Transverse colon (tissue), 4 donors: ENCODE measurements at regions not wholly inside any gene's neighbourhood (a gene's known extent, or its start where the extent isn't known, plus 50 kb on each side); places are given as distances from the start of the nearest gene placed in this dataset.

Experiments used
- EP300 ChIP-seq: sonication (generic); formaldehyde crosslinking; IDR thresholded peaks from one replicate; pipeline ENCODE4 v1.6.1; 2017; ENCODE audit warnings: antibody characterized with exemption, low read depth
- POLR2AphosphoS5 ChIP-seq, 3 donors: sonication (generic); formaldehyde crosslinking; IDR thresholded peaks; one replicate each; pipeline ENCODE4 v1.6.1; 2016; ENCODE audit warnings: antibody characterized with exemption in 3 of 3
- TF ChIP-seq, protein P1 (sequence below), 5 experiments: fragments of 200-600 bp in 3 of 5; fragments of 450-650 bp in 2 of 5; sonication (generic) in 3 of 5; IDR thresholded peaks; 1 replicate in 2 of 5; 2 replicates in 3 of 5; pipeline ENCODE4 v1.5.1; 2016 to 2017; ENCODE audit warnings: antibody characterized with exemption in 5 of 5, inconsistent platforms in 3 of 5, mild to moderate bottlenecking in 2 of 5, moderate library complexity in 1 of 5

DNA sequence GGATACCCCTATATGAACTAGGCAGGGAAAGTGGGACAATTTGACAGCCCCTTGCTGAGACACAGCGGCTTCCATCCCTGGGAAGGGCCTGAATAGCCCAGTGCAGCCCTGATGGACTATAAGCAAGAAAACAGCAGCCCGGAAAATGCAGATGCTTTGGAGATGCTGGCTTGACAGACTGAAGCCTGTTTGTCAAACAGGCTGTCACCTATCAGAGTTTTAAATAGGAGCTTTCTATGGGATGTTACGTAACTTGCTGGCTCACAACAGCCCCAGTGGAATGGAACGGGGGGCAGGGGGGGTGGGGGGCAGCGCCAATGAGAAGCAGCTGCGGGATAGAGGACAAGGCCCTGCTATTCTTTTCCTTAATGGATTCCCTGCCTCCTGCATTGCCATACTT is 91.9 kb upstream of the NTM start:
- TF ChIP-seq, protein P1, sequence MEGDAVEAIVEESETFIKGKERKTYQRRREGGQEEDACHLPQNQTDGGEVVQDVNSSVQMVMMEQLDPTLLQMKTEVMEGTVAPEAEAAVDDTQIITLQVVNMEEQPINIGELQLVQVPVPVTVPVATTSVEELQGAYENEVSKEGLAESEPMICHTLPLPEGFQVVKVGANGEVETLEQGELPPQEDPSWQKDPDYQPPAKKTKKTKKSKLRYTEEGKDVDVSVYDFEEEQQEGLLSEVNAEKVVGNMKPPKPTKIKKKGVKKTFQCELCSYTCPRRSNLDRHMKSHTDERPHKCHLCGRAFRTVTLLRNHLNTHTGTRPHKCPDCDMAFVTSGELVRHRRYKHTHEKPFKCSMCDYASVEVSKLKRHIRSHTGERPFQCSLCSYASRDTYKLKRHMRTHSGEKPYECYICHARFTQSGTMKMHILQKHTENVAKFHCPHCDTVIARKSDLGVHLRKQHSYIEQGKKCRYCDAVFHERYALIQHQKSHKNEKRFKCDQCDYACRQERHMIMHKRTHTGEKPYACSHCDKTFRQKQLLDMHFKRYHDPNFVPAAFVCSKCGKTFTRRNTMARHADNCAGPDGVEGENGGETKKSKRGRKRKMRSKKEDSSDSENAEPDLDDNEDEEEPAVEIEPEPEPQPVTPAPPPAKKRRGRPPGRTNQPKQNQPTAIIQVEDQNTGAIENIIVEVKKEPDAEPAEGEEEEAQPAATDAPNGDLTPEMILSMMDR (IDR thresholded peaks at IDR 0.05), result no peak
- TF ChIP-seq POLR2AphosphoS5 (IDR thresholded peaks at IDR 0.05), result no peak
- TF ChIP-seq EP300, result no peak
